ENCODE measurements at regions not wholly inside any gene's neighbourhood (a gene's known extent, or its start where the extent isn't known, plus 50 kb on each side); places are given as distances from the start of the nearest gene placed in this dataset.
"Not testable (repeated sequence)": the region's sequence is repeated elsewhere in the genome, so short reads cannot be mapped to it uniquely, and the experiment has no call there.

- H3K4me3 ChIP-seq (ENCODE audit: low read depth, low read length): no peak overlapping the region
- TF ChIP-seq CTCF (conservative IDR thresholded peaks at IDR 0.05; ENCODE audit: low read depth, low read length): peak; percentile 54
- no peak for DNase-seq (ENCODE audit: low read depth)
Observed at GRCh38 chrX:106220177-106220576, 52.1 kb downstream of the PWWP3B start.

GRCh38 chrX:106243376-106243775 lies 75.3 kb downstream of the PWWP3B start:
- TF ChIP-seq CTCF (conservative IDR thresholded peaks at IDR 0.05; ENCODE audit: low read depth, low read length): no peak
- no peak for DNase-seq (ENCODE audit: low read depth)
- no peak overlapping the region for H3K4me3 ChIP-seq (ENCODE audit: low read depth, low read length)

- H3K4me3 ChIP-seq (ENCODE audit: low read depth, low read length): no peak overlapping the region
- no peak for TF ChIP-seq CTCF (conservative IDR thresholded peaks at IDR 0.05; ENCODE audit: low read depth, low read length)
- DNase-seq (ENCODE audit: low read depth): no peak
Observed at GRCh38 chrX:106246511-106246910, 78.4 kb downstream of the PWWP3B start.

- no peak overlapping the region for H3K4me3 ChIP-seq (ENCODE audit: low read depth, low read length)
- DNase-seq (ENCODE audit: low read depth): no peak
- no peak for TF ChIP-seq CTCF (conservative IDR thresholded peaks at IDR 0.05; ENCODE audit: low read depth, low read length)
Observed at GRCh38 chrX:106247162-106247561, 79.1 kb downstream of the PWWP3B start.

GRCh38 chrX:106249706-106250379 lies 81.7 kb downstream of the PWWP3B start:
- no peak for TF ChIP-seq CTCF (conservative IDR thresholded peaks at IDR 0.05; ENCODE audit: low read depth, low read length)
- no peak for DNase-seq (ENCODE audit: low read depth)

GRCh38 chrX:106263817-106264216 lies 95.7 kb downstream of the PWWP3B start:
- no peak for TF ChIP-seq CTCF (conservative IDR thresholded peaks at IDR 0.05; ENCODE audit: low read depth, low read length)
- no peak overlapping the region for H3K4me3 ChIP-seq (ENCODE audit: low read depth, low read length)
- DNase-seq (ENCODE audit: low read depth): no peak

More at GRCh38 chrX:106249706-106250379, 81.7 kb downstream of the PWWP3B start:
- H3K4me3 ChIP-seq (ENCODE audit: low read depth, low read length): no peak overlapping the region

DNA sequence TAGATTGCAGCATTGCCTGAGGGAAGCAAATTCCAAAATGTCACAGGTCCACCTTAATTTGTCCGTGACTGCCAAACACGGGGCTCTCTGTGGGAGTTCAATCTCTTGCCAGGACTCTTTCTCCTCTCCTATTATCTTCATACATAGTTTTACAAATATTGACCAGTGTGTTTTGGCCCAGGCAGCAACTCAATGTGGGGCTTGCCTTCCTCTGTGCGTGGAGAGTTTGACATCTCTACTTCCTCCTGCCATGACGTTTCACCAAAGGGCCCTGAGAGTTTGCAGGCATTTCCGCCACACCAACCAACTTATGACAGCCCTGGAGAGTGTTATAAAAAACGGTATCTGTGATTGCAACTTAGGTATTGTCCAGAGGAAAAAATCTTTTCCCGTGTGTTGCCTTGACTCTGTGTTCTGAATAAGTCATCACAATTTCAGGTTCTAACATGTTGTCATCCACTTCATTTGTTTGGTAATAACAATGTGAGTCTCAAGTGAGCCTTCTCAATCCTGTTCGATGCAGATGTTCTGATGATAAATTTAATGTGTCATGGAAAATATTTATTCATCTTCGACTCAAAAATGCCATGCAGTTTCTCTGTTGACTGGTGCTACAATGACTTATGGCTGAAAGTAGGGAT lies 106.0 kb downstream of the PWWP3B start:
- not testable (repeated sequence) for DNase-seq (ENCODE audit: low read depth)

GRCh38 chrX:106275172-106275571 lies 107.1 kb downstream of the PWWP3B start:
- not testable (repeated sequence) for DNase-seq (ENCODE audit: low read depth); H3K4me3 ChIP-seq (ENCODE audit: low read depth, low read length)

More for the DNA sequence above, 106.0 kb downstream of the PWWP3B start:
- not testable (repeated sequence) for H3K4me3 ChIP-seq (ENCODE audit: low read depth, low read length)

Data from epithelial cell of proximal tubule (primary cell).